Omental fat pad (tissue), 3 donors: ENCODE measurements at regions not wholly inside any gene's neighbourhood (a gene's known extent, or its start where the extent isn't known, plus 50 kb on each side); places are given as distances from the start of the nearest gene placed in this dataset.

Experiments
- ATAC-seq: fragments of 150-250 bp; one replicate; pipeline ENCODE4 v1.9.1; 2016; ENCODE audit warnings: mild to moderate bottlenecking, moderate library complexity; ENCODE audit not compliant: low FRiP score
- DNase-seq: peaks from one replicate; pipeline ENCODE4 v3.0.0-alpha.2; 2019; ENCODE audit warnings: low spot score
- TF ChIP-seq, protein P1 (sequence below), 3 donors: fragments of 450-650 bp; IDR thresholded peaks; one replicate each; pipeline ENCODE4 v1.5.1; 2016 to 2017; ENCODE audit warnings: antibody characterized with exemption in 3 of 3, mild to moderate bottlenecking in 3 of 3, moderate library complexity in 2 of 3

DNA sequence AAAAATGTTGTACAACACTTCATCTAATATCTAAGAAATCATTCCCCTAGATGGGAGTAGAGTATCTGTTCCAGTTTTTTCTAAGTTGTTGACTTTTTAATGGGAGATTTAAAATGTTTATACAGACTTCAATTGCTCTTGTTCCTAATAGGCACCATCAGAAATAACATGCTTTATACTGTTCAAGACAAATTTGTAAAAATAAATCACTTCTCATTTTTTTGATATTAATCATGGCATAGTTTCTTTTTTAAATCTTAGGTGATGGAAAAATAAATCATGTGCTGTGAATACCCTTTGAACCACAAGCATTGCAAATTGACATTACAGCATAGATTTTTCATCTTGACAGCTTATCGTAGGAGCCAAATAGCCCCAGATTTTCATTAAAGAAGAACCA, 473.5 kb upstream of the MGAT4C start:
- DNase-seq (no peak), ATAC-seq (no peak)
- TF ChIP-seq, protein P1, sequence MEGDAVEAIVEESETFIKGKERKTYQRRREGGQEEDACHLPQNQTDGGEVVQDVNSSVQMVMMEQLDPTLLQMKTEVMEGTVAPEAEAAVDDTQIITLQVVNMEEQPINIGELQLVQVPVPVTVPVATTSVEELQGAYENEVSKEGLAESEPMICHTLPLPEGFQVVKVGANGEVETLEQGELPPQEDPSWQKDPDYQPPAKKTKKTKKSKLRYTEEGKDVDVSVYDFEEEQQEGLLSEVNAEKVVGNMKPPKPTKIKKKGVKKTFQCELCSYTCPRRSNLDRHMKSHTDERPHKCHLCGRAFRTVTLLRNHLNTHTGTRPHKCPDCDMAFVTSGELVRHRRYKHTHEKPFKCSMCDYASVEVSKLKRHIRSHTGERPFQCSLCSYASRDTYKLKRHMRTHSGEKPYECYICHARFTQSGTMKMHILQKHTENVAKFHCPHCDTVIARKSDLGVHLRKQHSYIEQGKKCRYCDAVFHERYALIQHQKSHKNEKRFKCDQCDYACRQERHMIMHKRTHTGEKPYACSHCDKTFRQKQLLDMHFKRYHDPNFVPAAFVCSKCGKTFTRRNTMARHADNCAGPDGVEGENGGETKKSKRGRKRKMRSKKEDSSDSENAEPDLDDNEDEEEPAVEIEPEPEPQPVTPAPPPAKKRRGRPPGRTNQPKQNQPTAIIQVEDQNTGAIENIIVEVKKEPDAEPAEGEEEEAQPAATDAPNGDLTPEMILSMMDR (IDR thresholded peaks at IDR 0.05): no peak

DNA sequence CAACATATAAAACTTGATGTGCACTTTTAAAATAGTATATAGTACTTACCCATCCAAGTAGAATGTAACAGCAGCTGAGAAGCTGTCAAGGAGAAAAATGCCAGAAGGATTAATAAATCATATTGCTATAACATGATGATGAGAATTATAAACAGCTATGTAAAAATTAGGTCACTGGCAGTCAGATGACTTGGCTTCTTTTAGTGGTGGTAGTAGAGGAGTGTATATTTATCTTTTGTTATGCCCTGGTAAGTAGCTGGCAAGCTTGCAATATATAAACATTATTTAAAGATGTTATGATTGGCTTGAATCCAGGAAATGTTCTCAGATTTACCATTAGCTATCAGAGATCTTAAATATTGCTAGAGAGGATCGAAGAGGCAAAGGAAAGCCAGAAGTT, 471.0 kb upstream of the MGAT4C start:
- no peak for ATAC-seq
- TF ChIP-seq, protein P1 (IDR thresholded peaks at IDR 0.05): no peak
- DNase-seq: no peak

DNA sequence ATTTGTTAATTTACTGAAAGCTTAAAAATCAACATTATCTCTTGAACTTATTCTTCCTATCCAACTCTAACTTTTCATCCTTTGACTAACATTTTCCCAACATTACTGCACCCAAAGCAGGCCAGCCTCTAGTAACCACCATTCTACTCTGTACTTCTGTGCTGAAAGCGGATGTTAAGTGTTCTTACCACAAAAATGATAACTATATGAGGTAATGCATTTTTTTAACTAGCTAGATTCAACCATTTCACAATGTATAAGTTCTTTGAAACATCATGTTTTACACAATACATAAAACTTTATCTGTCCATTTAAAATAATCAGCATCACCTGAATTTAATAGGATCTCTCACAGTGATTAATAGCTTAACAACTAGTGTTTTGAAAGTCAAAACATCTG, 468.5 kb upstream of the MGAT4C start:
- TF ChIP-seq, protein P1 (IDR thresholded peaks at IDR 0.05): no peak
- DNase-seq: no peak
- ATAC-seq: no peak

DNA sequence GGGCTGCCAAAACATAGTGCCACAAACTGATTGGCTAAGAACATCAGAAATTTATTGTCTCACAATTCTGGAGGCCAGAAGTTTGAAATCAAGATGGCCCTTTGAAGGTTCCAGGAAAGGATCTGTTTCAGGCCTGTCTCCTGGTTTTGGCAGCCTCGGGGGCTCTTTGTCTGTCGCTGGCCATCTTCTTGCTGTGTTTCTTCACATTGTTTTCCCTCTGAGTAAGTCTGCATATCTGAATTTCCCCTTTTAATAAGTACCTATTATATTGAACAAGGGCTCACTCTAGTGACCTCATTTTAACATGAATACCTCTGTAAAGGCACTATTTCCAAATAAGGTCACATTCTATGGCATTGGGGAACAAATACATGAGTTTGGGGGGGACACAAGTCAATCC, 467.1 kb upstream of the MGAT4C start:
- no peak for ATAC-seq
- TF ChIP-seq, protein P1 (IDR thresholded peaks at IDR 0.05): no peak
- DNase-seq: no peak

DNA sequence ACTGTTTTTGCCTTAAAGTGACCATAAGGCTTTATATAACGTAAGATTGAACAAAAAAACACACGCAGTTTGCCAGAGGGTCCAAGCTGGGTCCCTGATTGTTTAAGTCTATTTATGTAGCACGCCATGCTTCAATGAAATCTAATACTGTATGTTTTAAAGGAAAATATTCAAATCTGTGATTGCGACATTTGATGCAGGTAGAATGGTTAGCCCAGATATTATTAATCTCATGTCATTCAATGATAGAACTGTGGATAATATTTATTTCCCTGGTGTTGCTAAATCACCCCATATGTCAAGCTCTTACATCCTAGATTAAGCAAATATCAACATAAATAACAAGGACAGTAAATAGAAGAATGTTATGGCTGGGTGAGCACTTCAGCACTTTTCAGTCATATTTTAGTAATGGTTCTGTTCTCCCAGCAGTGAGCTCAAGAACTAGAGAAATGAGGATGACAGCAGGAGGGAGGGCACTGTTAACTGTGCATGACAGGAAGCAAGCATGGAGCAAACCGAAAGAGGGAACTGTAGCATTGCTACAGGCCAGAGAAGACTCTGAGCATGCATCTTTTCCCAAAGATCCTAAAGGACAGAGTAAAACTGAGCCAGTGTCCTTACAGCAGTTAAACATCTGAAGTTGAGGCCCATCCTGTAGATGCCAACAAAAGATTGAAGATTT, 465.7 kb upstream of the MGAT4C start:
- TF ChIP-seq, protein P1 (IDR thresholded peaks at IDR 0.05): no peak
- DNase-seq: no peak
- ATAC-seq: no peak

DNA sequence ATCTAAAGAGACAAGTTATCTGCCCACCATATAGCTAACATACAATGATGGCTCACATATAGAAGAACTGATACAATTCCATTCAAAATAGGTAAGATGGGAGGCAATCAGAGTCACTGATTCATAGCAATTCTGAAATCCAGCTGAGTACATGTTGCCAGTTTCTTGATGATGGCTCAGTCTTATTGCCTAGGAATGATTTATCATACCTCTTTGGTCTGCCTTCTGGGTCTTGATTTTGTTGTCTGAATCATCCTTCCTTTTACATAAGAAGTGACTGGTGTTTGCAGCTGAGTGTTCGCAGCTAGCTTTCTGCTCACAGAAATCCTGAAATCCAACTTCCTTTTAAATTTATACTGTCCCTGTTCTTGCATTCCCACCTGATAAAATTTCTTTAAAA, 463.2 kb upstream of the MGAT4C start:
- no peak for DNase-seq
- no peak for ATAC-seq
- TF ChIP-seq, protein P1 (IDR thresholded peaks at IDR 0.05): no peak

DNA sequence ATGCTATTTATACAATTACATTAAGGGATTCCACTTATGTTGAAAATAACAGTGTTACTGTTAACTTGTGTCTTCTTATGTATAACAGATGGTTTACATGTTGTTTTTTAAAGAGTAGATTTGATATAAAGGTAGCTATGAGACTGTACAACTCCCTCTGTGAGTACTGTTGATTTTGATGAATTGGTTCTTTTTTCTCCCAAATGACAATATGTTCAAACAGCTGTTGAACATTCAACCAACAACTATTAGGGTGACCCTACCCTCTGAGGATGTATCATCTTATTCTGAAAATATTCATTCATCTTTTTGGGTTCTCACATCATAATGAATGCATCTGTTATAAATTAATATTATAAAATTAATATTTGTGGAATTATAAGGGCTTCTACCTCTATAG, 456.9 kb upstream of the MGAT4C start:
- ATAC-seq: no peak
- DNase-seq: no peak
- TF ChIP-seq, protein P1 (IDR thresholded peaks at IDR 0.05): no peak
